ENCODE measurements at regions not wholly inside any gene's neighbourhood (a gene's known extent, or its start where the extent isn't known, plus 50 kb on each side); places are given as distances from the start of the nearest gene placed in this dataset.

DNA sequence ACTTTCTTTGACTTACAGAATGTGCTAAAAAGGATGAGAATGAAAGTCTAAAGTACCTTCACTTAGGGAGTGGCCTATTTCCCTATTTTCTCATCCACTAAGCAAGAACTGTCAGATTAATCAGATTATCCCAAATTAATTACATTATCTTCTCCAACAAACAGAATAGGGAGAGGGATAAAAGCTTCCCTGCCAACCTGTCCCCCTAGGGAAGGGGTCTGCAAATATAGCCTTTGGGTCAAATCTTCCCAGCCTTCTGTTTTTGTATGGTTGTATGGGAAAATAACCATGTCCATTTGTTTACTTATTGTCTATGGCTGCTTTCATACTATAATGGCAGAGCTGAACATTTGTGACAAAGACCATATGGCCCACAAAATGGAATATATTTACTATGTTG is 57.1 kb upstream of the USP38 start:
- no peaks in the 10 kb centered on the region for H3K79me2 ChIP-seq (ENCODE audit: insufficient read depth, low read length)
- H2BK120ac ChIP-seq (ENCODE audit: low read depth, low read length, poor library complexity, severe bottlenecking) = no peak overlapping the region
- no peaks in the 10 kb centered on the region for H3K23me2 ChIP-seq (ENCODE audit: insufficient read length, low read depth, low read length, poor library complexity, severe bottlenecking)
- H3K18ac ChIP-seq (ENCODE audit: insufficient read length, low read depth, low read length) = no peak overlapping the region
- H2BK5ac ChIP-seq (ENCODE audit: insufficient read length, low read length) = no peak overlapping the region
- H4K20me1 ChIP-seq (ENCODE audit: control insufficient read depth, insufficient read depth, insufficient read length) = no peaks in the 10 kb centered on the region
- H3K27me3 ChIP-seq (ENCODE audit: insufficient read depth, low read length) = no peaks in the 10 kb centered on the region
- no peak overlapping the region for H2AFZ ChIP-seq (ENCODE audit: low read length)
- H3K14ac ChIP-seq (ENCODE audit: insufficient read depth, low read length) = no peak overlapping the region
- no peaks in the 10 kb centered on the region for H3K27me3 Mint-ChIP-seq (ENCODE audit: low read depth)
- H2BK20ac ChIP-seq (ENCODE audit: low read depth, low read length, poor library complexity, severe bottlenecking) = no peak overlapping the region
- H3K56ac ChIP-seq (ENCODE audit: insufficient read length, low read depth, low read length) = no peak overlapping the region
- no peaks in the 10 kb centered on the region for H3K4me1 ChIP-seq (ENCODE audit: insufficient read depth, low read length)
- H3K9ac ChIP-seq (ENCODE audit: extremely low read depth, insufficient read length, low read length) = no peak overlapping the region
- no peaks in the 10 kb centered on the region for H3K79me1 ChIP-seq (ENCODE audit: insufficient read depth, low read depth, low read length, poor library complexity, severe bottlenecking)
- no peaks in the 10 kb centered on the region for H3K9me3 ChIP-seq (ENCODE audit: control insufficient read depth, low read depth, low read length)
- no peak overlapping the region for H2AK5ac ChIP-seq (ENCODE audit: insufficient read length, low read length)
- no peak overlapping the region for H3K27ac Mint-ChIP-seq
- H2BK15ac ChIP-seq (ENCODE audit: low read depth, low read length) = no peak overlapping the region
- no peak overlapping the region for H4K8ac ChIP-seq (replicated peaks; ENCODE audit: insufficient read length, low read depth, low read length)
- TF ChIP-seq, protein P1, sequence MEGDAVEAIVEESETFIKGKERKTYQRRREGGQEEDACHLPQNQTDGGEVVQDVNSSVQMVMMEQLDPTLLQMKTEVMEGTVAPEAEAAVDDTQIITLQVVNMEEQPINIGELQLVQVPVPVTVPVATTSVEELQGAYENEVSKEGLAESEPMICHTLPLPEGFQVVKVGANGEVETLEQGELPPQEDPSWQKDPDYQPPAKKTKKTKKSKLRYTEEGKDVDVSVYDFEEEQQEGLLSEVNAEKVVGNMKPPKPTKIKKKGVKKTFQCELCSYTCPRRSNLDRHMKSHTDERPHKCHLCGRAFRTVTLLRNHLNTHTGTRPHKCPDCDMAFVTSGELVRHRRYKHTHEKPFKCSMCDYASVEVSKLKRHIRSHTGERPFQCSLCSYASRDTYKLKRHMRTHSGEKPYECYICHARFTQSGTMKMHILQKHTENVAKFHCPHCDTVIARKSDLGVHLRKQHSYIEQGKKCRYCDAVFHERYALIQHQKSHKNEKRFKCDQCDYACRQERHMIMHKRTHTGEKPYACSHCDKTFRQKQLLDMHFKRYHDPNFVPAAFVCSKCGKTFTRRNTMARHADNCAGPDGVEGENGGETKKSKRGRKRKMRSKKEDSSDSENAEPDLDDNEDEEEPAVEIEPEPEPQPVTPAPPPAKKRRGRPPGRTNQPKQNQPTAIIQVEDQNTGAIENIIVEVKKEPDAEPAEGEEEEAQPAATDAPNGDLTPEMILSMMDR (conservative IDR thresholded peaks at IDR 0.05) = no peak
- no peaks in the 10 kb centered on the region for H3K4me1 Mint-ChIP-seq
- H3K36me3 Mint-ChIP-seq (ENCODE audit: insufficient read depth in 1 of 3, low read depth in 3 of 3) = peaks cover 0 to 5% (median 3%) of the 10 kb centered on the region in 3 experiments; a peak in 3 of 7 replicates
- H3T11ph ChIP-seq (ENCODE audit: low read length) = no peak overlapping the region
- no peak overlapping the region for H4K5ac ChIP-seq (ENCODE audit: insufficient read length, low read depth, low read length)
- no peak overlapping the region for H3K4me2 ChIP-seq (ENCODE audit: insufficient read depth, insufficient read length, low read length)
- H3K4ac ChIP-seq (ENCODE audit: low read depth, low read length) = no peak overlapping the region
- no peak overlapping the region for H3K27ac ChIP-seq (ENCODE audit: insufficient read length, low read depth, low read length)
- H4K91ac ChIP-seq (ENCODE audit: insufficient read length, low read depth, low read length) = no peak overlapping the region
- no peak overlapping the region for H3K23ac ChIP-seq (ENCODE audit: insufficient read length, low read depth, low read length)
- H3K4me3 Mint-ChIP-seq = no peak overlapping the region
- peaks cover 4 to 5% of the 10 kb centered on the region in 2 experiments; a peak in 4 of 5 replicates for H3K9me3 Mint-ChIP-seq
- no peak overlapping the region for H2BK12ac ChIP-seq (ENCODE audit: insufficient read length, low read depth, low read length)
- no peak for DNase-seq

Data from H9 (cell line).